ENCODE measurements at regions not wholly inside any gene's neighbourhood (a gene's known extent, or its start where the extent isn't known, plus 50 kb on each side); places are given as distances from the start of the nearest gene placed in this dataset.
"Not testable (repeated sequence)": the region's sequence is repeated elsewhere in the genome, so short reads cannot be mapped to it uniquely, and the experiment has no call there.

DNA sequence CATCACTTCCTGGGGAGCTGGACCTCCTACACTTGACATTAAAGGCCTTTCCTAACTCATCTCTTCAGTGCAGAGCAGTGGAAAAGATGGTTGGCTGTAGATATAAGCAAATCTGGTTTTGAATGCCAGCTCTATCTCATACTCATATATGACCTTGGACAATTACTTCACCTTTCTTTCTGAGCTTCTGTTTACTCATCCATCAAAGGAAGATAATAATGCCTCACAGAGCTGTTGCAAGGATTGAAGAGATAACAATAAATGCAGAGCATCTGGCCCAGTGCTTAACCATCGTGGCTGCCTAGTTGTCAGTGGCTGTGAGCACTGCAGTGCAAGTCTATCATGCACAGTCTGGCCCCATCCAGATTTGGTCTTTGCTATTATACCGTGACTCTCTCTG lies 148.1 kb upstream of the EOLA2 start:
- H3K27me3 ChIP-seq (replicated peaks in 2 of 5; ENCODE audit: control insufficient read depth in 4 of 5, insufficient read depth in 5 of 5, low read length in 4 of 5), result no peaks in the 10 kb centered on the region
- H3K27ac ChIP-seq (ENCODE audit: insufficient read depth in 1 of 2, low read depth in 1 of 2, low read length in 2 of 2, poor library complexity in 1 of 2, severe bottlenecking in 2 of 2), result no peak overlapping the region
- H3K4me1 ChIP-seq (ENCODE audit: control extremely low read depth in 1 of 4, control insufficient read depth in 4 of 4, insufficient read depth in 4 of 4, low read length in 3 of 4), result no peaks in the 10 kb centered on the region
- 80% methylated on average over 2 of the region's 2 CpGs for WGBS (ENCODE audit: insufficient coverage)
- ChIA-PET CTCF (no interaction called here), POLR2A (no interaction called here)
- DNase-seq, result no peak
- H3K36me3 ChIP-seq (ENCODE audit: control insufficient read depth in 4 of 4, insufficient read depth in 4 of 4, low read length in 3 of 4), result no peaks in the 10 kb centered on the region
- H3K9me3 ChIP-seq (ENCODE audit: control extremely low read depth in 1 of 5, control insufficient read depth in 4 of 5, insufficient read depth in 2 of 5, low read depth in 1 of 5, low read length in 4 of 5), result no peaks in the 10 kb centered on the region
- H3K4me3 ChIP-seq (ENCODE audit: control insufficient read depth in 1 of 7, extremely low read depth in 1 of 7, insufficient read depth in 4 of 7, low read depth in 2 of 7, low read length in 6 of 7), result no peak overlapping the region

- H3K4me1 ChIP-seq (ENCODE audit: control extremely low read depth in 1 of 4, control insufficient read depth in 4 of 4, insufficient read depth in 4 of 4, low read length in 3 of 4), result no peaks in the 10 kb centered on the region
- no peaks in the 10 kb centered on the region for H3K27me3 ChIP-seq (replicated peaks in 2 of 5; ENCODE audit: control insufficient read depth in 4 of 5, insufficient read depth in 5 of 5, low read length in 4 of 5)
- no peak overlapping the region for H3K27ac ChIP-seq (ENCODE audit: insufficient read depth in 1 of 2, low read depth in 1 of 2, low read length in 2 of 2, poor library complexity in 1 of 2, severe bottlenecking in 2 of 2)
- H3K36me3 ChIP-seq (ENCODE audit: control insufficient read depth in 4 of 4, insufficient read depth in 4 of 4, low read length in 3 of 4), result no peaks in the 10 kb centered on the region
- ChIA-PET CTCF (interaction anchor here (0.6 kb wide), 1 partner anchor 525 kb away, joined by 5 read pairs; no protein-coding TSS in a partner anchor), POLR2A (no interaction called here)
- no peak overlapping the region for H3K4me3 ChIP-seq (ENCODE audit: control insufficient read depth in 1 of 7, extremely low read depth in 1 of 7, insufficient read depth in 4 of 7, low read depth in 2 of 7, low read length in 6 of 7)
- no peak for DNase-seq
- H3K9me3 ChIP-seq (ENCODE audit: control extremely low read depth in 1 of 5, control insufficient read depth in 4 of 5, insufficient read depth in 2 of 5, low read depth in 1 of 5, low read length in 4 of 5), result no peaks in the 10 kb centered on the region
- WGBS (ENCODE audit: insufficient coverage), result 66% methylated on average over 2 of the region's 2 CpGs
Measured at GRCh38 chrX:150087612-150088011, 149.3 kb upstream of the EOLA2 start.

- H3K9me3 ChIP-seq (ENCODE audit: control extremely low read depth in 1 of 5, control insufficient read depth in 4 of 5, insufficient read depth in 2 of 5, low read depth in 1 of 5, low read length in 4 of 5), result no peaks in the 10 kb centered on the region
- H3K36me3 ChIP-seq (ENCODE audit: control insufficient read depth in 4 of 4, insufficient read depth in 4 of 4, low read length in 3 of 4), result no peaks in the 10 kb centered on the region
- POLR2A ChIA-PET, result no interaction called here
- CTCF ChIA-PET, result interaction anchor here (0.6 to 1.5 kb wide), 2 partner anchors 9 to 524 kb away, joined by 4 to 5 read pairs; no protein-coding TSS in a partner anchor
- no peaks in the 10 kb centered on the region for H3K4me1 ChIP-seq (ENCODE audit: control extremely low read depth in 1 of 4, control insufficient read depth in 4 of 4, insufficient read depth in 4 of 4, low read length in 3 of 4)
- no peak overlapping the region for H3K27ac ChIP-seq (ENCODE audit: insufficient read depth in 1 of 2, low read depth in 1 of 2, low read length in 2 of 2, poor library complexity in 1 of 2, severe bottlenecking in 2 of 2)
- WGBS (ENCODE audit: insufficient coverage), result 70% methylated on average over 5 of the region's 5 CpGs
- DNase-seq, result no peak
- H3K27me3 ChIP-seq (replicated peaks in 2 of 5; ENCODE audit: control insufficient read depth in 4 of 5, insufficient read depth in 5 of 5, low read length in 4 of 5), result no peaks in the 10 kb centered on the region
- H3K4me3 ChIP-seq (ENCODE audit: control insufficient read depth in 1 of 7, extremely low read depth in 1 of 7, insufficient read depth in 4 of 7, low read depth in 2 of 7, low read length in 6 of 7), result no peak overlapping the region
Measured at GRCh38 chrX:150088042-150088441, 149.8 kb upstream of the EOLA2 start.

- H3K36me3 ChIP-seq (ENCODE audit: control insufficient read depth in 4 of 4, insufficient read depth in 4 of 4, low read length in 3 of 4), result no peaks in the 10 kb centered on the region
- H3K9me3 ChIP-seq (ENCODE audit: control extremely low read depth in 1 of 5, control insufficient read depth in 4 of 5, insufficient read depth in 2 of 5, low read depth in 1 of 5, low read length in 4 of 5), result no peaks in the 10 kb centered on the region
- H3K27me3 ChIP-seq (replicated peaks in 2 of 5; ENCODE audit: control insufficient read depth in 4 of 5, insufficient read depth in 5 of 5, low read length in 4 of 5), result no peaks in the 10 kb centered on the region
- no peak for DNase-seq
- 80% methylated on average over 1 of the region's 5 CpGs for WGBS (ENCODE audit: insufficient coverage)
- CTCF ChIA-PET, result interaction anchor here (1.5 kb wide), 1 partner anchor 9 kb away, joined by 4 read pairs; no protein-coding TSS in a partner anchor
- H3K27ac ChIP-seq (ENCODE audit: insufficient read depth in 1 of 2, low read depth in 1 of 2, low read length in 2 of 2, poor library complexity in 1 of 2, severe bottlenecking in 2 of 2), result no peak overlapping the region
- POLR2A ChIA-PET, result no interaction called here
- H3K4me1 ChIP-seq (ENCODE audit: control extremely low read depth in 1 of 4, control insufficient read depth in 4 of 4, insufficient read depth in 4 of 4, low read length in 3 of 4), result no peaks in the 10 kb centered on the region
- H3K4me3 ChIP-seq (ENCODE audit: control insufficient read depth in 1 of 7, extremely low read depth in 1 of 7, insufficient read depth in 4 of 7, low read depth in 2 of 7, low read length in 6 of 7), result no peak overlapping the region
Measured at GRCh38 chrX:150088766-150089518, 150.7 kb upstream of the EOLA2 start.

DNA sequence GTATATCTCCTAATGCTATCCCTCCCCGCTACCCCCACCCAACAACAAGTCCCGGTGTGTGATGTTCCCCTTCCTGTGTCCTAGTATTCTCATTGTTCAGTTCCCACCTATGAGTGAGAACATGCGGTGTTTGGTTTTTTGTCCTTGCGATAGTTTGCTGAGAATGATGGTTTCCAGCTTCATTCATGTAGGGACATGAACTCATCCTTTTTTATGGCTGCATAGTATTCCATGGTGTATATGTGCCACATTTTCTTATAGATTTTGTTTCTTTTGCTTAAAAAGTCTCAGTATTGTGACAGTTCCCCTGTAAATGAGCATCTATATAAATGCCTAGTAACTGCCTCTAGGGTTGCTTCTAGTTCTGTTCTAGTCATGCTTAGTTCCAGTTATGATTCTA lies 153.0 kb upstream of the EOLA2 start:
- H3K27ac ChIP-seq (ENCODE audit: insufficient read depth in 1 of 2, low read depth in 1 of 2, low read length in 2 of 2, poor library complexity in 1 of 2, severe bottlenecking in 2 of 2); DNase-seq; POLR2A ChIA-PET; H3K36me3 ChIP-seq (ENCODE audit: control insufficient read depth in 4 of 4, insufficient read depth in 4 of 4, low read length in 3 of 4); H3K4me1 ChIP-seq (ENCODE audit: control extremely low read depth in 1 of 4, control insufficient read depth in 4 of 4, insufficient read depth in 4 of 4, low read length in 3 of 4); CTCF ChIA-PET; H3K4me3 ChIP-seq (ENCODE audit: control insufficient read depth in 1 of 7, extremely low read depth in 1 of 7, insufficient read depth in 4 of 7, low read depth in 2 of 7, low read length in 6 of 7); H3K9me3 ChIP-seq (ENCODE audit: control extremely low read depth in 1 of 5, control insufficient read depth in 4 of 5, insufficient read depth in 2 of 5, low read depth in 1 of 5, low read length in 4 of 5); H3K27me3 ChIP-seq (replicated peaks in 2 of 5; ENCODE audit: control insufficient read depth in 4 of 5, insufficient read depth in 5 of 5, low read length in 4 of 5): not testable (repeated sequence)
- WGBS (ENCODE audit: insufficient coverage), result 100% methylated on average over 2 of the region's 4 CpGs

- POLR2A ChIA-PET, result no interaction called here
- no peak overlapping the region for H3K27ac ChIP-seq (ENCODE audit: insufficient read depth in 1 of 2, low read depth in 1 of 2, low read length in 2 of 2, poor library complexity in 1 of 2, severe bottlenecking in 2 of 2)
- H3K9me3 ChIP-seq (ENCODE audit: control extremely low read depth in 1 of 5, control insufficient read depth in 4 of 5, insufficient read depth in 2 of 5, low read depth in 1 of 5, low read length in 4 of 5), result no peaks in the 10 kb centered on the region
- H3K4me1 ChIP-seq (ENCODE audit: control extremely low read depth in 1 of 4, control insufficient read depth in 4 of 4, insufficient read depth in 4 of 4, low read length in 3 of 4), result no peaks in the 10 kb centered on the region
- no peaks in the 10 kb centered on the region for H3K27me3 ChIP-seq (replicated peaks in 2 of 5; ENCODE audit: control insufficient read depth in 4 of 5, insufficient read depth in 5 of 5, low read length in 4 of 5)
- no peak overlapping the region for H3K4me3 ChIP-seq (ENCODE audit: control insufficient read depth in 1 of 7, extremely low read depth in 1 of 7, insufficient read depth in 4 of 7, low read depth in 2 of 7, low read length in 6 of 7)
- CTCF ChIA-PET, result no interaction called here
- H3K36me3 ChIP-seq (ENCODE audit: control insufficient read depth in 4 of 4, insufficient read depth in 4 of 4, low read length in 3 of 4), result no peaks in the 10 kb centered on the region
- WGBS (ENCODE audit: insufficient coverage), result 81% methylated on average over 4 of the region's 4 CpGs
- no peak for DNase-seq
Measured at GRCh38 chrX:150092549-150092948, 154.3 kb upstream of the EOLA2 start.

- no peak for DNase-seq
- 83% methylated on average over 1 of the region's 1 CpG for WGBS (ENCODE audit: insufficient coverage)
- no peaks in the 10 kb centered on the region for H3K27me3 ChIP-seq (replicated peaks in 2 of 5; ENCODE audit: control insufficient read depth in 4 of 5, insufficient read depth in 5 of 5, low read length in 4 of 5)
- H3K9me3 ChIP-seq (ENCODE audit: control extremely low read depth in 1 of 5, control insufficient read depth in 4 of 5, insufficient read depth in 2 of 5, low read depth in 1 of 5, low read length in 4 of 5), result no peaks in the 10 kb centered on the region
- no peak overlapping the region for H3K27ac ChIP-seq (ENCODE audit: insufficient read depth in 1 of 2, low read depth in 1 of 2, low read length in 2 of 2, poor library complexity in 1 of 2, severe bottlenecking in 2 of 2)
- H3K36me3 ChIP-seq (ENCODE audit: control insufficient read depth in 4 of 4, insufficient read depth in 4 of 4, low read length in 3 of 4), result no peaks in the 10 kb centered on the region
- ChIA-PET CTCF (no interaction called here), POLR2A (no interaction called here)
- H3K4me3 ChIP-seq (ENCODE audit: control insufficient read depth in 1 of 7, extremely low read depth in 1 of 7, insufficient read depth in 4 of 7, low read depth in 2 of 7, low read length in 6 of 7), result no peak overlapping the region
- H3K4me1 ChIP-seq (ENCODE audit: control extremely low read depth in 1 of 4, control insufficient read depth in 4 of 4, insufficient read depth in 4 of 4, low read length in 3 of 4), result peaks cover 0 to 11% (median 2%) of the 10 kb centered on the region in 4 experiments
Measured at GRCh38 chrX:150094375-150094774, 156.1 kb upstream of the EOLA2 start.
